ENCODE measurements at regions not wholly inside any gene's neighbourhood (a gene's known extent, or its start where the extent isn't known, plus 50 kb on each side); places are given as distances from the start of the nearest gene placed in this dataset.

GRCh38 chr7:68682910-68683309, 915.4 kb upstream of the AUTS2 start:
- no peak for ATAC-seq
- TF ChIP-seq CTCF (IDR thresholded peaks at IDR 0.05) (no peak), POLR2A (IDR thresholded peaks at IDR 0.05) (no peak), POLR2AphosphoS5 (IDR thresholded peaks at IDR 0.05) (no peak)
- Histone ChIP-seq H3K9me3 (no peaks in the 10 kb centered on the region), H3K27ac (no peak overlapping the region), H3K4me3 (no peak overlapping the region), H3K4me1 (no peaks in the 10 kb centered on the region), H3K36me3 (no peaks in the 10 kb centered on the region), H3K27me3 (no peaks in the 10 kb centered on the region)
- WGBS, 2 donors (ENCODE audit: low coverage in 1 of 2): 34 to 40% methylated on average over 2 to 4 of the region's 5 CpGs

- Histone ChIP-seq H3K27me3 (no peaks in the 10 kb centered on the region), H3K27ac (no peak overlapping the region), H3K9me3 (no peaks in the 10 kb centered on the region), H3K4me1 (no peaks in the 10 kb centered on the region), H3K4me3 (no peak overlapping the region), H3K36me3 (no peaks in the 10 kb centered on the region)
- TF ChIP-seq CTCF (IDR thresholded peaks at IDR 0.05) (no peak), POLR2AphosphoS5 (IDR thresholded peaks at IDR 0.05) (no peak), POLR2A (IDR thresholded peaks at IDR 0.05) (no peak), EP300 (IDR thresholded peaks at IDR 0.05) (no peak)
- ATAC-seq: no peak
- WGBS, 2 donors (ENCODE audit: low coverage in 1 of 2): 80 to 92% methylated on average over 1 to 5 of the region's 8 CpGs
These were observed 913.9 kb upstream of the AUTS2 start for GRCh38 chr7:68684246-68684839.

DNA sequence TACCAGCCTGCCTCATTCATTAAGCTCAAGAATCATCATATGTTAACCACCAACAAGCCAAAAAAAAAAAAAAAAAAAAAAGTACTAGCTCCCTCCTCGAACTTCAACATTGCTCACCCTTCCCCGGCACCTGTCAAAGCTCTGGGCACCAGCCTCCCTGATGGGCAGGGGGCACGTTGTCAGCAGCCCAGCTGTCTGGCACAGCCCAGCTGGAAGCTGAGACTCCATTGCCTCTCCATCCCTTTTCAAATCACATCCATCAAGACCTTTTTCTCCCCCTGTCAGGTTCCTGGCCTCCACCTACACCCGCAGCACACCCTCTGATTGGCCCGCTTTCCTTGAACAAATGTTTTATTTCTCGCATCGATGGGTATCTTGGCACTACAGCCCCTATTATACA, 913.3 kb upstream of the AUTS2 start:
- WGBS, 2 donors (ENCODE audit: low coverage in 1 of 2): 63 to 81% methylated on average over 7 of the region's 7 CpGs
- Histone ChIP-seq H3K36me3 (no peaks in the 10 kb centered on the region), H3K27ac (no peak overlapping the region), H3K4me1 (no peaks in the 10 kb centered on the region), H3K9me3 (no peaks in the 10 kb centered on the region), H3K27me3 (no peaks in the 10 kb centered on the region), H3K4me3 (no peak overlapping the region)
- no peak for ATAC-seq
- TF ChIP-seq EP300 (IDR thresholded peaks at IDR 0.05) (no peak), POLR2AphosphoS5 (IDR thresholded peaks at IDR 0.05) (no peak), CTCF (IDR thresholded peaks at IDR 0.05) (no peak), POLR2A (IDR thresholded peaks at IDR 0.05) (no peak)

GRCh38 chr7:68688416-68689086, 909.7 kb upstream of the AUTS2 start:
- WGBS, 2 donors (ENCODE audit: low coverage in 1 of 2): 70 to 77% methylated on average over 7 of the region's 8 CpGs
- TF ChIP-seq POLR2A (IDR thresholded peaks at IDR 0.05) (no peak), EP300 (IDR thresholded peaks at IDR 0.05) (no peak), POLR2AphosphoS5 (IDR thresholded peaks at IDR 0.05) (no peak), CTCF (IDR thresholded peaks at IDR 0.05) (no peak)
- no peaks in the 10 kb centered on the region for H3K9me3 ChIP-seq
- no peaks in the 10 kb centered on the region for H3K27me3 ChIP-seq
- no peak overlapping the region for H3K27ac ChIP-seq
- no peaks in the 10 kb centered on the region for H3K4me1 ChIP-seq
- no peak overlapping the region for H3K4me3 ChIP-seq
- no peak for ATAC-seq
- no peaks in the 10 kb centered on the region for H3K36me3 ChIP-seq

GRCh38 chr7:68689087-68689433, 909.2 kb upstream of the AUTS2 start:
- Histone ChIP-seq H3K4me1 (no peaks in the 10 kb centered on the region), H3K36me3 (no peaks in the 10 kb centered on the region), H3K9me3 (no peaks in the 10 kb centered on the region), H3K27ac (no peak overlapping the region), H3K27me3 (no peaks in the 10 kb centered on the region), H3K4me3 (no peak overlapping the region)
- no peak for TF ChIP-seq EP300 (IDR thresholded peaks at IDR 0.05)
- TF ChIP-seq POLR2AphosphoS5 (IDR thresholded peaks at IDR 0.05): no peak
- no peak for TF ChIP-seq POLR2A (IDR thresholded peaks at IDR 0.05)
- no peak for TF ChIP-seq CTCF (IDR thresholded peaks at IDR 0.05)
- WGBS, 2 donors (ENCODE audit: low coverage in 1 of 2): 83% methylated on average over 5 of the region's 5 CpGs; no CpG with 5 or more reads in 1 of the 2 donors
- no peak for ATAC-seq

Measured in gastroesophageal sphincter (tissue), 4 donors.